RWPE1 (cell line): ENCODE measurements at regions not wholly inside any gene's neighbourhood (a gene's known extent, or its start where the extent isn't known, plus 50 kb on each side); places are given as distances from the start of the nearest gene placed in this dataset.

Experiments
- CTCF ChIA-PET: fragments of 350-600 bp; sonication (Branson Sonifier 250); formaldehyde crosslinking; extraction: SDS; loops from one replicate; lab custom pipeline; 2021; lab: Yijun Ruan, JAX
- POLR2A ChIA-PET: fragments of 400-600 bp; formaldehyde crosslinking; extraction: SDS; loops from one replicate; lab custom pipeline; 2020; ENCODE audit warnings: antibody characterized with exemption; ENCODE audit not compliant: low non-redundant PET; lab: Yijun Ruan, JAX
- DNase-seq: peaks from one replicate; pipeline ENCODE4 v3.0.0; 2012; ENCODE audit warnings: low spot score
- H3K27ac ChIP-seq: fragments of 450-650 bp; 2 replicates; pipeline ENCODE4 v1.5.1; 2017
- TF ChIP-seq, protein P1 (sequence below): fragments of 450-650 bp; conservative IDR thresholded peaks from 2 replicates; pipeline ENCODE4 v1.5.1; 2017; ENCODE audit warnings: low read depth, mild to moderate bottlenecking

DNA sequence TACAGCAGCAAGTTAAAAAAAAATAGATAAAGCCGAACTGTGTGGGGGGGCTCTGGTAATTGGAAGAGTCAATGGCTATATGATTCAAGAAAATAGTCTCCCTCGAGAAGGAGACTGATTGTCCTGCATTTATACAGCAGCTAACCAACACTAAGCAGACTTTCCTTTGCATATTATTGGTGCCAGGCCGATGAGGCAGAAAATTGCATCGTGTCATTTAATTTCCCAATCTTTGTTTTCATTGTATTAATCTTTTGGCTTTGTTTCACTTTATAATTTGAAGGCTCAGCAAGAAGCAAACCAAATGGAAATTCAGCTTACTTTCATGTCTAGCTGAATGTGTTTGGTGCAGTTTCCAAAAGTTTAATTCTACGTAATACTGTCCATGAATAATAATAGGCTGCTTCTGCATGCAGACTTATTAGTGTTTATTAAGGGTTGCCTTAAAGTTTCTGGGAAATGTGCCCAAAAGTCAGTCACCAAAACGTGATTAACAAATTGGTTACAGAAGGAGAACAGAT, 258.5 kb downstream of the HACE1 start:
- TF ChIP-seq, protein P1, sequence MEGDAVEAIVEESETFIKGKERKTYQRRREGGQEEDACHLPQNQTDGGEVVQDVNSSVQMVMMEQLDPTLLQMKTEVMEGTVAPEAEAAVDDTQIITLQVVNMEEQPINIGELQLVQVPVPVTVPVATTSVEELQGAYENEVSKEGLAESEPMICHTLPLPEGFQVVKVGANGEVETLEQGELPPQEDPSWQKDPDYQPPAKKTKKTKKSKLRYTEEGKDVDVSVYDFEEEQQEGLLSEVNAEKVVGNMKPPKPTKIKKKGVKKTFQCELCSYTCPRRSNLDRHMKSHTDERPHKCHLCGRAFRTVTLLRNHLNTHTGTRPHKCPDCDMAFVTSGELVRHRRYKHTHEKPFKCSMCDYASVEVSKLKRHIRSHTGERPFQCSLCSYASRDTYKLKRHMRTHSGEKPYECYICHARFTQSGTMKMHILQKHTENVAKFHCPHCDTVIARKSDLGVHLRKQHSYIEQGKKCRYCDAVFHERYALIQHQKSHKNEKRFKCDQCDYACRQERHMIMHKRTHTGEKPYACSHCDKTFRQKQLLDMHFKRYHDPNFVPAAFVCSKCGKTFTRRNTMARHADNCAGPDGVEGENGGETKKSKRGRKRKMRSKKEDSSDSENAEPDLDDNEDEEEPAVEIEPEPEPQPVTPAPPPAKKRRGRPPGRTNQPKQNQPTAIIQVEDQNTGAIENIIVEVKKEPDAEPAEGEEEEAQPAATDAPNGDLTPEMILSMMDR, result no peak
- ChIA-PET POLR2A (no interaction called here), CTCF (interaction anchor here (0.6 to 0.9 kb wide), 2 partner anchors 18 to 75 kb away, joined by 3 read pairs; no protein-coding TSS in a partner anchor)
- H3K27ac ChIP-seq, result no peak overlapping the region
- DNase-seq, result no peak

DNA sequence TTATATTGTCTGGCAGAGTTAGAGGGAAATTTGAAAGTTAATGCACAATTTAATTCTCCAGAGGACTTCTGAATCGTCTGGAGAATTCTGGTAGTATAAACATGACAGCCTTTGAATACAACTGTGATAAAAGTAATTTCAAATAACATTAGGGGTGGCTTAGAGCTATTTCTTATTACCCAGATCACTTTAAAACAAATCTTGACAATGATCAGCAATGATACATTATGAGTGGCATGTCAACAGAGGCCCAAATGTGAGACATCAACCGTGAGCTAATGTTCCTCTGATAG, 259.1 kb downstream of the HACE1 start:
- H3K27ac ChIP-seq, result no peak overlapping the region
- DNase-seq, result no peak
- TF ChIP-seq, protein P1, result no peak
- ChIA-PET CTCF (interaction anchor here (0.9 kb wide), 1 partner anchor 74 kb away, joined by 3 read pairs; no protein-coding TSS in a partner anchor), POLR2A (no interaction called here)

DNA sequence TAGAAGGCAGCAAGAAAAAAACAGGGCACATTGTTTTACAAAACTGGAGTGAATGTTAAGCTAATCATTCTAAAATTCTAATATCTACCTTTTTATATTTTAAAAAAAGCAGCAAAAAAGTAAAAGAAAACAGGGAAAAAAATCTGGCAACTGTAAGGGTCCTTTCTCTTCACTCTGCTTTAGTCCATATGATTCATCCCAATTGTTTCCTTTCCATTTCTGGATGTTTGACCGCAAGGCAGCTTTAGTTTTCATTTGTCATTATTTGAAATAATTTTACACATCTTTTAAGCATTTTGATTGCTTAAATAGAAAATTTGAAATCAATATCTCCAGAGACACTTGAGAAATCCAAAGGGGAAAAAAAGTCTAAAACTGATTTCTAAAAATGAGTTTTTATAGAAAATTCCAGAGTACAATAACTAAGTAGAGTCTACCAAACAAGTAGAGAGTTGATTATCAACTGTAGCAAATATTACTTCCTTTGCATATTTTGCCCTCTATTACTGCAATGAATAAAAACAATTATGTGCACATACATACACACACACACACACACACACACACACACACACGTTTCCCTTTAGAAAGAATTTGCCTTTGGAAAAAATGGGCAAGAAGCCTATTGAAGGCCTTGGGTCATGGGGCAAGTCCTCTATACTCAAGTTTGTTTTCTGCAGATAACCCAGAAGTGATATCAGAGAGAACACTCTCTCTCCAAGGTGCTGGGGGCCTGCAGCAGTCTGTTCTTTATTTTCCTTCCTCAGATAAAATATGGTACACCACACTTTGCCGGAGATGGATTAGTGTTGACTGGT, 259.7 kb downstream of the HACE1 start:
- no peak for DNase-seq
- H3K27ac ChIP-seq, result no peak overlapping the region
- CTCF ChIA-PET, result interaction anchor here (0.6 to 0.9 kb wide), 2 partner anchors 41 to 74 kb away, joined by 3 read pairs; no protein-coding TSS in a partner anchor
- TF ChIP-seq, protein P1, result no peak
- POLR2A ChIA-PET, result no interaction called here

DNA sequence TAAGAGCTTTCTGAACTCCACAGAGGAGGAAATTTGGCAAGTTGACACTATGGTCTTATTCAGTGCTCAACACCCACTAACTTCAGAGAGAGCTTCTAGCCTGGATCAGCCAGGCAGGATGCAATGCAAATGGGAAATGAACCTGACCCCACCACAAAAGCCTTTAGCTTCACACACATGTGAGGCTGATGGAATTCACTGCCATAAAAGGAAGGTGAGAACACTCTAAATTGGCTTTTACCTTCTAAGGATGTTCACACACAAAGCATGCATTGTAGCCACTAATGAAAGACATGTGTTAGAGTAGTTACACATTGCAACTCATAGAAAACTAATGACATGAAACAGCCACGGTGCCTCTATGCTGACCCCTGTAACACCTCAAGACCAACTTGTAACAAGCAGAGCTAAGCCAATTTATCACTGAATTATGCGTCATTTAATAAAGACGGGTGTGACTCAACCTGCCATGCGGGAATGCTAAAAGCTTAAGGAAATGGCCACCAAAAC, 262.1 kb downstream of the HACE1 start:
- TF ChIP-seq, protein P1, result no peak
- ChIA-PET POLR2A (no interaction called here), CTCF (interaction anchor here (0.7 kb wide), 1 partner anchor 990 kb away, joined by 4 read pairs; no protein-coding TSS in a partner anchor)
- no peak for DNase-seq
- H3K27ac ChIP-seq, result no peak overlapping the region

DNA sequence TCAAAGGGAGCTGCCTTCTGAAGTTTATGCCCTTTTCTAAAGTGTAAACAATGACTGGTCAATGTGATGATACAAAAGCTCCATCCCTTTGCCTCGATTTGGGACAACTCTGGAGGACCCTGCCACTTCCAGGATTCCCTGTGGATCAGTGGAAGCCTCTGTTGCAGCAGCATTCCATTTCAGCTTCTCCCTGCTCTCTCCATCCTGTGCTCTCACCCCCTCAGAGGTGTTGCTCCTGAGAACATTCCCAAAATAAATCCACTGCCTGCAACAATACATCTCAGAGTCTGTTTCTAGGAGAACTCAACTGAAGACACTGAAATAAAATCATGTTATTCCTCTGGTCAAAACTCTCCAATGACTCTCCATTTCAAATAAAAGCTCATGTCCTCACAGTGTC, 263.6 kb downstream of the HACE1 start:
- no peak for DNase-seq
- POLR2A ChIA-PET, result no interaction called here
- CTCF ChIA-PET, result interaction anchor here (1.0 kb wide), 1 partner anchor 11 kb away, joined by 5 read pairs; no protein-coding TSS in a partner anchor

DNA sequence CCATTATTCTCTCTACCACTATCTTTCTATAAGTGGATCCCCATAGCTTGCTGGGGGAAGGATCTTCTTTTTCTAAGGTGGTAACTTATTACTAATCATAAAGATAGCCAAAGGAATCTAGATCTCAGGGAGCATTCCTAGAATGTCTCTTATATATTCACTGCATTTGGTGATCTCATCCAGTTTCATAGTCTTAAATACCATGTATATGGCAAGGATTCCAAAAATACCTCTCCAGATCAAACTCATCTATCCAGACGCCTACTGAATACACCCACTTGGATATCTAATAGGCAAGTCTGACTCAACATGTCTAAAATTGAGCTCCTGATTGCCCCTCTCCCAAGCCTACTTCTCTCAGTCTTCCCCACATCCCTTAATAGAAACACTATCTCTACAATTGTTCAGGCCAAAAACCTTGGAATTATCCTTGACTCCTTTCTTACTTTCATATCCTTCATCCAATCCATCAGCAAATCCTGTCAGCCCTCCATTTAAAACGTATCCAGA, 264.4 kb downstream of the HACE1 start:
- POLR2A ChIA-PET, result no interaction called here

More for the DNA sequence above, 263.6 kb downstream of the HACE1 start:
- TF ChIP-seq, protein P1, result no peak
- H3K27ac ChIP-seq, result no peak overlapping the region

More for the DNA sequence above, 264.4 kb downstream of the HACE1 start:
- CTCF ChIA-PET, result interaction anchor here (1.0 kb wide), 1 partner anchor 12 kb away, joined by 5 read pairs; no protein-coding TSS in a partner anchor
- TF ChIP-seq, protein P1, result no peak
- H3K27ac ChIP-seq, result no peak overlapping the region
- no peak for DNase-seq
